ENCODE measurements at regions not wholly inside any gene's neighbourhood (a gene's known extent, or its start where the extent isn't known, plus 50 kb on each side); places are given as distances from the start of the nearest gene placed in this dataset.
"Not testable (repeated sequence)": the region's sequence is repeated elsewhere in the genome, so short reads cannot be mapped to it uniquely, and the experiment has no call there.

DNA sequence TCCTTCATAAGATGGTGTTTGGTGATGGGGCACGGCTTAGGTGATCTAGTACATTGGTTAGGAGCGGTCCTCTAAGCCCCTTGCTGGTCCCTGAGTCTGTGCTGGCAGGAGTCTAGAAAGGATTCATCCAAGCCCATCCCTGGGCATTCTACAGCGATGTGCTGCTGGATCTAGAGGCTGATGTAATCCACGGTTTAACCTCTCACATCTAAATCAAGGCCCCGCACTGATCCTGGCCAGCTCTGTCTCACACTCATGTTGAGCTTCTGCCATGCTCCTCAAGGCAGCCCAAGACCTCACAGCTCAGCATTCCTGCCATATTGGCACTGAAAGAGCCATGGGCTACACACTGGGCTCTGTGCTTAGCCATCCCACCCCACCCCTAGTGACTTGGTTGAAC, 664.8 kb downstream of the STK39 start:
- DNase-seq (ENCODE audit: low spot score) = no peak

- DNase-seq (ENCODE audit: low spot score) = no peak
These were observed 665.3 kb downstream of the STK39 start for GRCh38 chr2:167581961-167582574.

DNA sequence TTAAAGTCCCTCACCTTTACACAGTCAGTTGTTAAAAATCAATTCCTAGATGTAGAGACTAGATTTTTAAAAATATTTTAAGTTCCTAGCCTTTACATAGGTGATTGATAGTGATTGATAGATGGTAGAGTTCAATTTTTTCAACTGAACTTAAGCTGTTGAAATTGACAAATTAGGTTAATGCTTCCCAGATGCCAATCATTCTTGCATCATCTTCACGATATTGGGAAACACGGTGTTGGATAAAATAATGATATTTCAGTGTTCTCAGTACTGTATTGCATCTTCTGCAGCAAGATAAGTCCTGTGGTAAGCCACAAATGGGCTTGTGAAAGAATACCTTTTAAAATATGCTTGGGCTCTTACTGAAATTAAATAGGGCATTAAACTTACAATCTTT, 667.6 kb downstream of the STK39 start:
- no peak for DNase-seq (ENCODE audit: low spot score)

DNA sequence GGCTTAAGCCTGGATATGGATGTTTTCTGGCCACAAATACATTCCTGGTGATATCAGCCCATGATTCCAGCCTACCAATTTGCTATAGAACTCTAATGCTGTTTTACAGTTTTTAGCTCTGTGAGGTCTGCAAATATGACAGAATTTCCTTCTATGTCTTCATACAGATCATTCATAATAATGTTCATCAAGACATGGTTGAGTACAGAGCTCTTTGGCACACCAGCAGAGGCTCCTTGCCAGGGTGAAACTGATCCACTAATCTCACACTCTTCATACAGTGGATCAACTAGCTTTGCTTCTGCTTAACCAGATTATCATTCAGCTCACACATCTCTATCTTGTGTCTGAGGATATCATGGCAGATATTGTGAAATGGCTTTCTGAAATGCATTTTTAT, 672.1 kb downstream of the STK39 start:
- no peak for DNase-seq (ENCODE audit: low spot score)

GRCh38 chr2:167572883-167573619, 674.3 kb downstream of the STK39 start:
- DNase-seq (ENCODE audit: low spot score) = no peak

DNA sequence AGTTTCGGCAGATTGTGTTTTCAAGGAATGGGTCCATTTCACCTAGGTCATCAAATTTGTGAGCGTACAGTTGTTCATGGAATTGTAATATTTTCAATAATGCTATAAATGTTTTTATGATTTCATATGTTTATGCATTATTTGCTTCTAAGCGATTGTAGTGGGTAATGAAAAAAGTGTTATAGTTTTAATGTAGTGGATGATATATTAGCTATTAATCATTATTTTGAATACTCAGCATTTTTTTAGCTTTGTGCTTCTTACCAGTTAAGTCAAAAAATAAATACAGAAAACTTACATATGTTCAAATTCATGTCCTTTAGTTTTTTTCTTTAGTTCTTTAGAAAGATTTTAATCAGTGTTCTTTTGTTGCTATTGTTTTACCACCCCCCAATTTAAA, 677.0 kb downstream of the STK39 start:
- DNase-seq (ENCODE audit: low spot score) = no peak

DNA sequence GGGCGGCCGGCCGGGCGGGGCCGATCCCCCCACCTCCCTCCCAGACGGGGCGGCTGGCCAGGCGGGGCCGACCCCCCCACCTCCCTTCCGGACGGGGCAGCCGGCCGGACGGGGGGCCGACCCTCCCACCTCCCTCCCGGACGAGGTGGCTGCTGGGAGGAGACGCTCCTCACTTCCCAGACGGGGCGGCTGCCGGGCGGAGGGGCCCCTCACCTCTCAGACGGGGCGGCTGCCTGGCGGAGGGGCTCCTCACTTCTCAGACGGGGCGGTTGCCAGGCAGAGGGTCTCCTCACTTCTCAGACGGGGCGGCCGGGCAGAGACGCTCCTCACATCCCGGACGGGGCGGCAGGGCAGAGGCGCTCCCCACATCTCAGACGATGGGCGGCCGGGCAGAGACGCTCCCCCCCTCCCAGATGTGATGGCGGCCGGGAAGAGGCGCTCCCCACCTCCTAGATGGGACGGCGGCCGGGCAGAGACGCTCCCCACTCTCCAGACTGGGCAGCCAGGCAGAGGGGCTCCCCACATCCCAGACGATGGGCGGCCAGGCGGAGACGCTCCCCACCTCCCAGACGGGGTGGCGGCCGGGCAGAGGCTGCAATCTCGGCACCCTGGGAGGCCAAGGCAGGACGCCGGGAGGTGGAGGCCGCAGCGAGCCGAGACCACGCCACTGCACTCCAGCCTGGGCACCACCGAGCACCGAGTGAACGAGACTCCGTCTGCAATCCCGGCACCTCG, 675.8 kb downstream of the XIRP2 start:
- DNase-seq (ENCODE audit: low spot score) = not testable (repeated sequence)

DNA sequence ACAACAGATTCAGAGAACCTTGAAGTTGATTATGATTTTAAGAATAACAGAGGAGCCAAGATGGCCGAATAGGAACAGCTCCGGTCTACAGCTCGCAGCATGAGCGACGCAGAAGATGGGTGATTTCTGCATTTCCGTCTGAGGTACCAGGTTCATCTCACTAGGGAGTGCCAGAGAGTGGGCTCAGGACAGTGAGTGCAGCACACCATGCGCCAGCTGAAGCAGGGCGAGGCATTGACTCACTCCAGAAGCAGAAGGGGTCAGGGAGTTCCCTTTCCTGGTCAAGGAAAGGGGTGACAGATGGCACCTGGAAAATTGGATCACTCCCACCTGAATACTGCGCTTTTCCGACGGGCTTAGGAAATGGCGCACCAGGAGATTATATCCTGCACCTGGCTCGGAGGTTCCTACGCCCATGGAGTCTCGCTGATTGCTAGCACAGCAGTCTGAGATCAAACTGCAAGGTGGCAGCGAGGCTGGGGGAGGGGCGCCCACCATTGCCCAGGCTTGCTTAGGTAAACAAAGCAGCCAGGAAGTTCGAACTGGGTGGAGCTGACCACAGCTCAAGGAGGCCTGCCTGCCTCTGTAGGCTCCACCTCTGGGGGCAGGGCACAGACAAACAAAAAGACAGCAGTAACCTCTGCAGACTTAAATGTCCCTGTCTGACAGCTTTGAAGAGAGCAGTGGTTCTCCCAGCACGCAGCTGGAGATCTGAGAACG, 670.2 kb downstream of the XIRP2 start:
- DNase-seq (ENCODE audit: low spot score) = not testable (repeated sequence)

GRCh38 chr2:167555098-167555720, 666.9 kb downstream of the XIRP2 start:
- no peak for DNase-seq (ENCODE audit: low spot score)

DNA sequence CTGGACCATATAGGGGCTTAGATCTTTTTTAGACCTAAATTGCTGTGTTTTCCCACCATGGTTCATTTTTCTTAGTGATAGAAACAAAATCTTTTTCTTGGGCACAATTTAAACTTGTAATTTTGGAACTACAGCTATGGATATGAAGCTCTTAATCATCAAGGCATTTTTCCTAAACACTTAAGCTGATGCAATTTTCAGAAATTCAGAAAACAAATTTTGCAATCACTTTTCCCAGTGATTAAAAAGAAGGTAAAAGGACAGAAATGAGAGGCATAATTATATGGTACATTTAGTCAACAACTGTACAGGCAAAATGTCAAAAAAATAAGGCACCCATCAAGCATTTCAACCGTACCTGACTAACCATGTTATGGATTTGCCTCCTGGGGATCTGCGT, 665.4 kb downstream of the XIRP2 start:
- no peak for DNase-seq (ENCODE audit: low spot score)

DNA sequence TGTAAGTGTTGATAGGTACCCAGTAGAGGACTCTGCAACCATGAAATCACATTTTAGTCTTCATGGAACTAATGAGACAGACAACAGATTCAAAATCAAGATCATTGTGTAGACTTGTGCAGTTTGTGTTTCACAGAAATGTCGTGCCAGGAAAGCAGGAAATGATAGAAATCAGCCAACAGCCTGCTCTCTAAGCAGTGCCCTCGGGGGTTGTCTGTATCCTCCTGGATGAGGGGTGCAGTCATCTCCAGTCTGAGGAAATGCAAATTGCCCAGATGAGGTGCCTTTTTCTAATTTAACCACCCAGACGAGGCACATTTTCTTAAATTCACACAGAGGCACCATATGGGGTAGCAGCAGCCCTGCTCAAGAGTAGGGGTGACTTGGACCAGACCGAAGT, 663.1 kb downstream of the XIRP2 start:
- DNase-seq (ENCODE audit: low spot score) = no peak

DNA sequence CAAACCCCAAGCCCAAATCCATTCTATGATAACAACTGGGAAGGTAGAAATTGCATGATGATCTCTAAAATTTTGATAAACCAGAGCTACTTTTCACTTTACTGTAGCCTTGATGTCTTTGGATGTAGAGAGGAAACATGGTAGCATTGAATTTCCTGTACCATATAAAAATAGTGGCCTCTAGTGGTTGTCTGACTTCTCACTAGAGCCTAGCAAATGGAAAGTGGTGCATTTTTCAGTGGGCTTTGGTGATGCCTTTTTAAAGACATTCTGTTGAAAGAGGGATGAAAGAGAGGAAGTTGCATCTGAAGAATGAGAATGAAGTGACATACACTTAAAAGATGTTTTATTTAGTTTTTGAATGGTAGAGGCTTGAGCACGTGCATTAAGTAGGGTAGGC, 662.2 kb downstream of the XIRP2 start:
- DNase-seq (ENCODE audit: low spot score) = peak; percentile 29

GRCh38 chr2:167548396-167548795, 660.1 kb downstream of the XIRP2 start:
- DNase-seq (ENCODE audit: low spot score) = no peak

DNA sequence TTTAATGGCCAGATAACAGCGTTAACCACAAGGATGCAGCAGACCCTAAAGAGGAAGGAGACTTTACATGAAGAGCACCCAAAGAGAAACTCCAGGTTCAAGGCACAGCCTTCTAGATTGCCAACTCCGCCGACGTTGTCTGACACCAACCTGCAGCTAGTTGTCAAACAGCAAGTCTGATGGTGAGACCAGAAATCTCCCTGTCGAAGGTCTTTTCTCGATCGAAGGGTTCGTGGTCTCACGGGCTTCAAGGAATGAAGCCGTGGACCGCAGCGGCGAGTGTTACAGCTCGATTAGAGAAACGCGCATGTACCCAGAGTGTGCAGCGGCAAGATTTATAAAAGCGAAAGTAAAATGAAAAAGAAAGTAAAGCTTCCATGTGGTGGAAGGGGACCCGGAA, 656.3 kb downstream of the XIRP2 start:
- DNase-seq (ENCODE audit: low spot score) = no peak

- DNase-seq (ENCODE audit: low spot score) = no peak
These were observed 655.4 kb downstream of the XIRP2 start for GRCh38 chr2:167543721-167544120.

DNA sequence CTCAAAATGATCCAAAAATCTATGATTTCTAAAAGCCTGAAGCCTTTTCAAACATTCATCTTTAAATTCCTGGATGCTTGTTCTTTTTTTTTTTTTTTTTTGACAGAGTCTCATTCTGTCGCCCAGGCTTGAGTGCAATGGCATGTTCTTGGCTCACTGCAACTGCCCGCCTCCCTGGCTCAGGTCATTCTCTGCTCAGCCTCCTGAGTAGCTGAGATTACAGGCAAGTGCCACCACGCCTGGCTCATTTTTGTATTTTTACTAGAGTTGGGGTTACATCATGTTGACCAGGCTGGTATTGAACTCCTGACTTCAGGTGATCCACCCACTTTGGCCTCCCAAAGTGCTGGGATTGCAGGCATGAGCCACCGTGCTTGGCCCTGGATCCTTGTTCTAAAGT, 649.5 kb downstream of the XIRP2 start:
- DNase-seq (ENCODE audit: low spot score) = no peak

- DNase-seq (ENCODE audit: low spot score) = no peak
These were observed 646.2 kb downstream of the XIRP2 start for GRCh38 chr2:167534443-167534842.

DNA sequence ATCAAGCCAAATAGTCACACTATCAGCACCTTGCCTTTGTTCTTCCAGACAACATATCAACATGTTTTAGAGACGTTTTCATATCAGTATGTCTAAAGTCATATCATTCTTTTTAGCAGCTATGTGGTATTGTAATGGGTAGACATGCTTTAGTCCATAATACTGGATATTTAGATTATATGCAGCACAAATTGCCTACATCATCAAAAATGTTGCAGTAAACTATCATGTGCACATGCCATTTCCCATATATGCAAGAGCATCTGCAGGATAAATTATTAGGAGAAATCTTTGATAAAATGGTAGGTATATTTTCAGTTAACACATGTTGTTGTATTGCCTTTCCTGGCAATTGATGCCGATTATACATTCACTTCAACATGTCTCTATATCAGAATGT, 636.5 kb downstream of the XIRP2 start:
- DNase-seq (ENCODE audit: low spot score) = no peak

GRCh38 chr2:167510071-167510759, 621.9 kb downstream of the XIRP2 start:
- no peak for DNase-seq (ENCODE audit: low spot score)

GRCh38 chr2:167509586-167509985, 621.3 kb downstream of the XIRP2 start:
- DNase-seq (ENCODE audit: low spot score) = peak; percentile 10

DNA sequence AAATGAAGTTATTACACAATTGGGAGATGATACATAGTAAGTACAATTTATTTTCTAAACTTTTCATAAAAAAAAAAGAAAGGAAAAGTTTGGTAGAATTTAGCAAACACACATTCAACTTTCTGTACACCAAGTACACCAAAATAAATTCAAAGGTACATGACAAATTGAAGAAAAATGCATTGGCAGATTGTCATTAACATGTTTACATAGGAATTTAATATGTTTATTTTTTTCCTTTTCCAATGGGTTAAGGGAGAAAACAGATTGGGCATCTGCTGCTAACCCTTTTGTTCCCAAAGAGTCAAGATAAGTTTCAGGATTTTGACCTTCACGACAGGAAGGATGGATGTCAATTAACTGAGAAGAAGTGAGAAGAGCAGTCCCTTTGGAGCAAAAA, 620.4 kb downstream of the XIRP2 start:
- no peak for DNase-seq (ENCODE audit: low spot score)

DNA sequence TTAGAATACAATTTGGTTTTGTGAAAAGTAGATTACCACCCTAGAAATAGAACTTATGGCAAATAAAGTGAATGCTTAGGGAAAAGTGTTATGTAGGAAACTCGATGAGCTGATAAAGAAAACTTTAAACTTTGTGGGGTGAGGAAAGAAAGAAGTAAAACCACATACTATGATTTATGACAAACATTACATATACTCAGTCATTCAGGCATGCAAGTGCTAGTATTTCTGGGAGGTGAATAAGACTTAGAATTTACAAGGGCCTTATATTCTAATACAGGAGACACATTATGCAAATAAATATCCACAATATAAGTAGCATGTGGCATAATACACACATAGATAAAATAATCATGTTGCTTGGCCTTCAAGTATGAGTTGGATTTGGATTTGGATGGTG, 618.1 kb downstream of the XIRP2 start:
- DNase-seq (ENCODE audit: low spot score) = no peak
